GM12878 (cell line): ENCODE measurements at regions not wholly inside any gene's neighbourhood (a gene's known extent, or its start where the extent isn't known, plus 50 kb on each side); places are given as distances from the start of the nearest gene placed in this dataset.

Source experiments
- ATAC-seq: fragments of 200-7000 bp; cut with Tn5 transposase; 3 replicates; pipeline ENCODE4 v1.9.1; 2020; ENCODE audit warnings: mild to moderate bottlenecking, moderate library complexity
- BruUV-seq: library from RNA; stranded (reverse); fragments of 400-500 nt; replicated peaks from 2 replicates; lab custom pipeline; 2021; lab: Mats Ljungman, UMichigan
- CTCF ChIA-PET: fragments of 300-600 bp; sonication (Branson Sonifier 250); formaldehyde crosslinking; extraction: SDS; loops from one replicate; lab custom pipeline; 2021; ENCODE audit warnings: inconsistent platforms; lab: Yijun Ruan, JAX
- POLR2A ChIA-PET: fragments of 350-600 bp; formaldehyde crosslinking; extraction: SDS; loops from one replicate; lab custom pipeline; 2021; ENCODE audit warnings: inconsistent platforms; lab: Charles Lee
- RAD21 ChIA-PET: fragments of 300-600 bp; sonication (Branson Sonifier 250); formaldehyde crosslinking; loops from one replicate; lab custom pipeline; 2023; ENCODE audit warnings: antibody characterized with exemption; ENCODE audit not compliant: unreplicated experiment; lab: Charles Lee
- SMC1A ChIA-PET: fragments of 300-600 bp; sonication (Branson Sonifier 250); formaldehyde crosslinking; loops from one replicate; lab custom pipeline; 2023; ENCODE audit not compliant: unreplicated experiment, uncharacterized antibody; lab: Charles Lee
- DNase-seq: peaks from one replicate; pipeline ENCODE4 v3.0.0-alpha.2; 2011; ENCODE audit warnings: low read depth, low spot score
- FAIRE-seq: peaks from 3 replicates; lab custom pipeline; 2011; peaks lifted over from hg19 to GRCh38; lab: Jason Lieb, UNC
- H2AFZ ChIP-seq: 2 replicates; pipeline ENCODE4 v1.6.0; 2011; ENCODE audit warnings: low read depth, low read length, control low read depth; ENCODE audit not compliant: control insufficient read depth
- H3K27ac ChIP-seq: 2 replicates; pipeline ENCODE4 v1.5.1; 2011; ENCODE audit warnings: control low read depth; ENCODE audit not compliant: control insufficient read depth, insufficient read depth
- H3K27me3 ChIP-seq, 2 experiments: replicated peaks in 1 of 2; 2 replicates each; pipeline versions ENCODE4 v1.6.0 to v1.6.1; 2011; ENCODE audit warnings: low read length in 1 of 2; ENCODE audit not compliant: control insufficient read depth in 2 of 2, insufficient read depth in 2 of 2
- H3K36me3 ChIP-seq, 2 experiments: 2 replicates each; pipeline ENCODE4 v1.5.1; 2011; ENCODE audit warnings: low read length in 1 of 2; ENCODE audit not compliant: control insufficient read depth in 2 of 2, insufficient read depth in 2 of 2
- H3K4me1 ChIP-seq: 2 replicates; pipeline ENCODE4 v1.6.1; 2011; ENCODE audit warnings: mild to moderate bottlenecking, low read length, moderate library complexity, mixed read lengths; ENCODE audit not compliant: control insufficient read depth, insufficient read depth
- H3K4me2 ChIP-seq: 2 replicates; pipeline ENCODE4 v1.6.0; 2011; ENCODE audit warnings: control low read depth; ENCODE audit not compliant: control insufficient read depth, insufficient read depth
- H3K4me3 ChIP-seq: fragments of 200-600 bp; sonication (generic); 2 replicates; pipeline ENCODE4 v1.5.1; 2016
- H3K79me2 ChIP-seq: 2 replicates; pipeline ENCODE4 v1.6.0; 2011; ENCODE audit warnings: low read length; ENCODE audit not compliant: control insufficient read depth, insufficient read depth
- H3K9ac ChIP-seq: 2 replicates; pipeline ENCODE4 v1.8.0; 2011; ENCODE audit warnings: low read length, control low read depth, mixed read lengths; ENCODE audit not compliant: control insufficient read depth, insufficient read depth
- H3K9me3 ChIP-seq: replicated peaks from 3 replicates; pipeline ENCODE4 v1.5.1; 2011; ENCODE audit warnings: mild to moderate bottlenecking, low read length; ENCODE audit not compliant: control insufficient read depth, insufficient read depth
- H4K20me1 ChIP-seq: 2 replicates; pipeline ENCODE4 v1.6.0; 2011; ENCODE audit not compliant: control insufficient read depth, insufficient read depth
- BMI1 ChIP-seq: fragments of 450-650 bp; IDR thresholded peaks from 2 replicates; pipeline ENCODE4 v1.6.1; 2016; ENCODE audit warnings: mild to moderate bottlenecking, moderate library complexity, borderline replicate concordance
- BRCA1 ChIP-seq: IDR thresholded peaks from 2 replicates; pipeline ENCODE4 v1.6.1; 2011; ENCODE audit warnings: low read depth, low read length, improper control_type of control experiment
- CHD2 ChIP-seq: IDR thresholded peaks from 2 replicates; pipeline ENCODE4 v1.6.1; 2011; ENCODE audit warnings: low read depth, low read length, improper control_type of control experiment, borderline replicate concordance
- IKZF1 ChIP-seq: fragments of 450-650 bp; conservative IDR thresholded peaks from 2 replicates; pipeline ENCODE4 v1.6.1; 2017; ENCODE audit warnings: antibody characterized with exemption, mild to moderate bottlenecking
- LARP7 ChIP-seq: fragments of 450-650 bp; IDR thresholded peaks from 2 replicates; pipeline ENCODE4 v1.6.1; 2017; ENCODE audit warnings: mild to moderate bottlenecking
- MEF2B ChIP-seq: fragments of 450-650 bp; IDR thresholded peaks from 2 replicates; pipeline ENCODE4 v1.6.1; 2018; ENCODE audit warnings: mild to moderate bottlenecking, moderate library complexity; ENCODE audit not compliant: partially characterized antibody, poor library complexity, severe bottlenecking
- MYC ChIP-seq: IDR thresholded peaks from 2 replicates; pipeline ENCODE4 v1.6.1; 2011; ENCODE audit warnings: mild to moderate bottlenecking, low read length, moderate library complexity, inconsistent platforms; ENCODE audit not compliant: insufficient read depth, insufficient replicate concordance, insufficient read length, severe bottlenecking
- NBN ChIP-seq: fragments of 450-650 bp; IDR thresholded peaks from 2 replicates; pipeline ENCODE4 v1.6.1; 2016
- NFYA ChIP-seq: IDR thresholded peaks from 2 replicates; pipeline ENCODE4 v1.6.1; 2011; ENCODE audit warnings: low read depth, mild to moderate bottlenecking, low read length, improper control_type of control experiment, borderline replicate concordance
- NR2C1 ChIP-seq: fragments of 450-650 bp; IDR thresholded peaks from 2 replicates; pipeline ENCODE4 v1.6.1; 2017; ENCODE audit warnings: antibody characterized with exemption, mild to moderate bottlenecking, moderate library complexity
- NRF1 ChIP-seq: conservative IDR thresholded peaks from 2 replicates; pipeline ENCODE4 v1.6.1; 2011; ENCODE audit warnings: mild to moderate bottlenecking, low read depth, low read length, improper control_type of control experiment
- PAX8 ChIP-seq: fragments of 450-650 bp; IDR thresholded peaks from 2 replicates; pipeline ENCODE4 v1.6.1; 2017; ENCODE audit warnings: mild to moderate bottlenecking, moderate library complexity
- POU2F2 ChIP-seq: IDR thresholded peaks from 3 replicates; pipeline ENCODE4 v1.6.1; 2011; ENCODE audit warnings: low read depth, mild to moderate bottlenecking, low read length, borderline replicate concordance
- SPI1 ChIP-seq: IDR thresholded peaks from 2 replicates; pipeline ENCODE4 v1.6.1; 2011; ENCODE audit warnings: low read depth, mild to moderate bottlenecking, low read length, moderate library complexity, borderline replicate concordance; ENCODE audit not compliant: insufficient read depth
- TBL1XR1 ChIP-seq: IDR thresholded peaks from 2 replicates; pipeline ENCODE4 v1.6.1; 2012; ENCODE audit warnings: low read depth, low read length, improper control_type of control experiment
- ZBED1 ChIP-seq: IDR thresholded peaks from 2 replicates; pipeline ENCODE4 v1.6.1; 2016; ENCODE audit warnings: borderline replicate concordance
- ZNF24 ChIP-seq: fragments of 450-650 bp; IDR thresholded peaks from 2 replicates; pipeline ENCODE4 v1.6.1; 2017; ENCODE audit warnings: antibody characterized with exemption, mild to moderate bottlenecking
- WGBS: methylation state at CpG from one replicate; pipeline ENCODE4 v1.1.6; 2016; ENCODE audit warnings: low lambda C conversion rate; ENCODE audit not compliant: insufficient replicate concordance, insufficient coverage; ENCODE audit errors: missing lambda C conversion rate; 5-methylcytosine and 5-hydroxymethylcytosine counted together
- in situ Hi-C: fragments of 300-500 bp; cut with MboI; formaldehyde crosslinking; loops from 9 replicates; pipeline ENCODE4 v1.14.3; 2018; ENCODE audit warnings: mixed read lengths
- intact Hi-C: fragments of 100-400 bp; cut with micrococcal nuclease; formaldehyde crosslinking; loops from one replicate; pipeline ENCODE4 v1.14.2; 2022; ENCODE audit not compliant: unreplicated experiment
- TF ChIP-seq, protein P1 (sequence below): IDR thresholded peaks from 2 replicates; pipeline ENCODE4 v1.6.1; 2012; ENCODE audit warnings: improper control_type of control experiment, low read depth, low read length; ENCODE audit not compliant: insufficient replicate concordance
- TF ChIP-seq, protein P2 (sequence below): fragments of 450-650 bp; IDR thresholded peaks from 2 replicates; pipeline ENCODE4 v1.6.1; 2018; ENCODE audit warnings: borderline replicate concordance, mild to moderate bottlenecking; ENCODE audit not compliant: partially characterized antibody

DNA sequence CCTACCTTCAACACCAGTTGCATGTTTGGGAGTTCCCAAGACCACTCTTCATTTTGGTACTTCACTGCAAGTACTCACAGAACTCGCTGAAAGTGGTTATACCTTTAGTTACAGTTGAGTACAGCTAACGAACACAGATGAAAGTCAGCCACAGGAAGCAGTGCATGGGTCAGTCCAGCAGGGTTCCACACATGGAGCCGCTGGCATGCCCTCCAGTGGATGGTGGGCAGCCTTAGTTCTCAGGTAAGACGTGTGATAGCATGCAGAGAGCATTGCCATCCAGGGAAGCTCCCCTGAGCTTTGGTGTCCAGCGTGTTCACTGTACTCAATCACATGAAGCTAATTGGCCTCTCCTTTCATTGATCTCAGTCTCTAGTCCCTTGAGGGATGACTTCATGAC, 815.3 kb downstream of the RNF144A start:
- H3K4me3 ChIP-seq: no peak overlapping the region
- no peaks in the 10 kb centered on the region for H3K36me3 ChIP-seq
- WGBS: 8% methylated on average over 5 of the region's 5 CpGs
- DNase-seq: no peak
- no peak for FAIRE-seq
- ATAC-seq: peak; percentile 25
- H3K9ac ChIP-seq: no peak overlapping the region
- H3K4me2 ChIP-seq: no peak overlapping the region
- no peaks in the 10 kb centered on the region; a peak in 1 of 4 replicates for H3K27me3 ChIP-seq
- SMC1A ChIA-PET: interaction anchor here (1.2 to 2.6 kb wide), 3 partner anchors 12 to 54 kb away, joined by 3 to 10 read pairs (median 4); no protein-coding TSS in a partner anchor
- CTCF ChIA-PET: interaction anchor here (0.6 kb wide), 1 partner anchor 551 kb away, joined by 3 read pairs; no protein-coding TSS in a partner anchor
- no peaks in the 10 kb centered on the region for H3K4me1 ChIP-seq
- H2AFZ ChIP-seq: no peak overlapping the region
- no peaks in the 10 kb centered on the region for H4K20me1 ChIP-seq
- BruUV-seq: no TSS peak
- no peaks in the 10 kb centered on the region for H3K79me2 ChIP-seq
- in situ Hi-C loops: no loop called here
- H3K27ac ChIP-seq: no peak overlapping the region
- RAD21 ChIA-PET: no interaction called here
- intact Hi-C loops: no loop called here
- H3K9me3 ChIP-seq: no peaks in the 10 kb centered on the region; the same call in 2 of the 3 replicates
- POLR2A ChIA-PET: no interaction called here
- TF ChIP-seq BRCA1 (no peak), LARP7 (peak; percentile 44; the same call in 1 of the 2 replicates), NFYA (no peak), NR2C1 (no peak), TBL1XR1 (no peak), NBN (no peak), SPI1 (no peak), BMI1 (no peak), CHD2 (no peak), NRF1 (no peak), IKZF1 (0 out of 2 replicates have a peak, but pooled peaks have one; percentile 41), MYC (no peak), ZBED1 (no peak), PAX8 (no peak), ZNF24 (no peak), POU2F2 (no peak), MEF2B (peak; percentile 63)
- TF ChIP-seq, protein P1, sequence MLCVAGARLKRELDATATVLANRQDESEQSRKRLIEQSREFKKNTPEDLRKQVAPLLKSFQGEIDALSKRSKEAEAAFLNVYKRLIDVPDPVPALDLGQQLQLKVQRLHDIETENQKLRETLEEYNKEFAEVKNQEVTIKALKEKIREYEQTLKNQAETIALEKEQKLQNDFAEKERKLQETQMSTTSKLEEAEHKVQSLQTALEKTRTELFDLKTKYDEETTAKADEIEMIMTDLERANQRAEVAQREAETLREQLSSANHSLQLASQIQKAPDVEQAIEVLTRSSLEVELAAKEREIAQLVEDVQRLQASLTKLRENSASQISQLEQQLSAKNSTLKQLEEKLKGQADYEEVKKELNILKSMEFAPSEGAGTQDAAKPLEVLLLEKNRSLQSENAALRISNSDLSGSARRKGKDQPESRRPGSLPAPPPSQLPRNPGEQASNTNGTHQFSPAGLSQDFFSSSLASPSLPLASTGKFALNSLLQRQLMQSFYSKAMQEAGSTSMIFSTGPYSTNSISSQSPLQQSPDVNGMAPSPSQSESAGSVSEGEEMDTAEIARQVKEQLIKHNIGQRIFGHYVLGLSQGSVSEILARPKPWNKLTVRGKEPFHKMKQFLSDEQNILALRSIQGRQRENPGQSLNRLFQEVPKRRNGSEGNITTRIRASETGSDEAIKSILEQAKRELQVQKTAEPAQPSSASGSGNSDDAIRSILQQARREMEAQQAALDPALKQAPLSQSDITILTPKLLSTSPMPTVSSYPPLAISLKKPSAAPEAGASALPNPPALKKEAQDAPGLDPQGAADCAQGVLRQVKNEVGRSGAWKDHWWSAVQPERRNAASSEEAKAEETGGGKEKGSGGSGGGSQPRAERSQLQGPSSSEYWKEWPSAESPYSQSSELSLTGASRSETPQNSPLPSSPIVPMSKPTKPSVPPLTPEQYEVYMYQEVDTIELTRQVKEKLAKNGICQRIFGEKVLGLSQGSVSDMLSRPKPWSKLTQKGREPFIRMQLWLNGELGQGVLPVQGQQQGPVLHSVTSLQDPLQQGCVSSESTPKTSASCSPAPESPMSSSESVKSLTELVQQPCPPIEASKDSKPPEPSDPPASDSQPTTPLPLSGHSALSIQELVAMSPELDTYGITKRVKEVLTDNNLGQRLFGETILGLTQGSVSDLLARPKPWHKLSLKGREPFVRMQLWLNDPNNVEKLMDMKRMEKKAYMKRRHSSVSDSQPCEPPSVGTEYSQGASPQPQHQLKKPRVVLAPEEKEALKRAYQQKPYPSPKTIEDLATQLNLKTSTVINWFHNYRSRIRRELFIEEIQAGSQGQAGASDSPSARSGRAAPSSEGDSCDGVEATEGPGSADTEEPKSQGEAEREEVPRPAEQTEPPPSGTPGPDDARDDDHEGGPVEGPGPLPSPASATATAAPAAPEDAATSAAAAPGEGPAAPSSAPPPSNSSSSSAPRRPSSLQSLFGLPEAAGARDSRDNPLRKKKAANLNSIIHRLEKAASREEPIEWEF: no peak
- TF ChIP-seq, protein P2, sequence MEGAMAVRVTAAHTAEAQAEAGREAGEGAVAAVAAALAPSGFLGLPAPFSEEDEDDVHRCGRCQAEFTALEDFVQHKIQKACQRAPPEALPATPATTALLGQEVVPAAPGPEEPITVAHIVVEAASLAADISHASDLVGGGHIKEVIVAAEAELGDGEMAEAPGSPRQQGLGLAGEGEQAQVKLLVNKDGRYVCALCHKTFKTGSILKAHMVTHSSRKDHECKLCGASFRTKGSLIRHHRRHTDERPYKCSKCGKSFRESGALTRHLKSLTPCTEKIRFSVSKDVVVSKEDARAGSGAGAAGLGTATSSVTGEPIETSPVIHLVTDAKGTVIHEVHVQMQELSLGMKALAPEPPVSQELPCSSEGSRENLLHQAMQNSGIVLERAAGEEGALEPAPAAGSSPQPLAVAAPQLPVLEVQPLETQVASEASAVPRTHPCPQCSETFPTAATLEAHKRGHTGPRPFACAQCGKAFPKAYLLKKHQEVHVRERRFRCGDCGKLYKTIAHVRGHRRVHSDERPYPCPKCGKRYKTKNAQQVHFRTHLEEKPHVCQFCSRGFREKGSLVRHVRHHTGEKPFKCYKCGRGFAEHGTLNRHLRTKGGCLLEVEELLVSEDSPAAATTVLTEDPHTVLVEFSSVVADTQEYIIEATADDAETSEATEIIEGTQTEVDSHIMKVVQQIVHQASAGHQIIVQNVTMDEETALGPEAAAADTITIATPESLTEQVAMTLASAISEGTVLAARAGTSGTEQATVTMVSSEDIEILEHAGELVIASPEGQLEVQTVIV: no peak
